CD4-positive, alpha-beta T cell treated with Interferon alpha-2 for 1 hour (primary cell): ENCODE measurements at regions not wholly inside any gene's neighbourhood (a gene's known extent, or its start where the extent isn't known, plus 50 kb on each side); places are given as distances from the start of the nearest gene placed in this dataset.

Source experiments
- DNase-seq, 2 donors: peaks; one replicate each; pipeline ENCODE4 v3.0.0-alpha.2; 2020 to 2022

GRCh38 chr10:71158902-71159301, 53.5 kb upstream of the UNC5B start:
- no peak for DNase-seq

- no peak for DNase-seq
These were observed 52.5 kb upstream of the UNC5B start for GRCh38 chr10:71159892-71160291.

- no peak for DNase-seq
These were observed 50.9 kb upstream of the UNC5B start for GRCh38 chr10:71161425-71161824.
